ENCODE measurements at regions not wholly inside any gene's neighbourhood (a gene's known extent, or its start where the extent isn't known, plus 50 kb on each side); places are given as distances from the start of the nearest gene placed in this dataset.

- DNase-seq = no peak
Observed at GRCh38 chr2:195493416-195493815, 163.6 kb upstream of the SLC39A10 start.

DNA sequence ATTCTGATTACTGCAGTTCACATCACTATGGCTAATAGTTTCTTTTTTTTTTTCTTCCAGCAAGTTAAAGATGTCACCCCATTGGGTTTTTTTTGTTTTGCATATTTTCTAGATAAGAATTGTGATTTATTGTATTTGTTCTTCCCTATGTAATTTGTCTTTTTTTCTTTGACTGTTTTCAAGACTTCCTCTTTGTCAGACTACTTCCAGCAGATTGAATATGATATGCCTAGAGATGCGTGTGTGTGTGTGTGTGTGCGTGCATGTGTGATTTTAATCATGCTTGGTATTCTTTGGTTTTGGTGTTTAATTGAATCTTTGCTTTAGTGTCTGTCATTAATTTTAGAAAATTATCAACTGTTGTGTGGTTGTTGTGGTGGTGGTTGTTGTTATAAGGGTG, 166.7 kb upstream of the SLC39A10 start:
- no peak for DNase-seq

GRCh38 chr2:195489101-195489500, 167.9 kb upstream of the SLC39A10 start:
- no peak for DNase-seq

- no peak for DNase-seq
Observed at GRCh38 chr2:195488567-195488966, 168.5 kb upstream of the SLC39A10 start.

GRCh38 chr2:195486987-195487644, 169.9 kb upstream of the SLC39A10 start:
- no peak for DNase-seq

DNA sequence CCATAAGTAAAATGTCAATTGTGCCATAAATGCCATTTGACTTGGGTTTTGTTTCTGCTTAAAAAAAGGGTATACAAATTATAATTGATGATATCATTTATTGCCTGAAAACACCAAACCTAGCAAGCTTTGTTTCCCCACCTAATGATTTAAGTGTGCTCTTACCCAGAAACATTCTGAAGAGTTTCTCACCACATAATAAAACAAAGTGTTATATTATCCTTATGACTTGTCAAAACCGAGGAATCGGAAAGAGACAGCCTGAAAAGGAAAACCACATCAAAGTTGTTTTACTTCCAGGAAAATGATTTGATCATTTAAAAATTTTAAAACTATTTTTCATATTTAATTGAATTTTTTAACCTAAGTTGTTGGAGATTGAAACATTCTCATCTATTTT, 170.5 kb upstream of the SLC39A10 start:
- DNase-seq = no peak

DNA sequence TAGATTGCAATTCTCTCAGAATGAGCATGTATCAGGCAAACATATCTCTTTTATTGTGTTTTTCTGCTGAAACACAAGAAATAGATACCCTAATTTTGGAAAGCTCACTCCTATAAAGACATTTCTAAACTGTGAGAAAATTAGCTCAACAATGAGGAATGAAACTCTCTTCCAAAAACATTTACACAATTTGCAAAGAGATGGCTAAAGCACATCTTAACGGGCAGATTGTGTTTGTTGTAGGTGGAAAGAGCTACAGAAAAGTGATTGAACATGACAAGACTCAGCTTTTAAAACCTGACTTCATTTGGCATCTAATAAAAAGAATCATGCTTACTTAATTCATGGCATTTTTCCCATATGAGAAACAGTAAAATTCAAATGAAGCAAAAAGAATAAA, 175.0 kb upstream of the SLC39A10 start:
- DNase-seq = no peak

DNA sequence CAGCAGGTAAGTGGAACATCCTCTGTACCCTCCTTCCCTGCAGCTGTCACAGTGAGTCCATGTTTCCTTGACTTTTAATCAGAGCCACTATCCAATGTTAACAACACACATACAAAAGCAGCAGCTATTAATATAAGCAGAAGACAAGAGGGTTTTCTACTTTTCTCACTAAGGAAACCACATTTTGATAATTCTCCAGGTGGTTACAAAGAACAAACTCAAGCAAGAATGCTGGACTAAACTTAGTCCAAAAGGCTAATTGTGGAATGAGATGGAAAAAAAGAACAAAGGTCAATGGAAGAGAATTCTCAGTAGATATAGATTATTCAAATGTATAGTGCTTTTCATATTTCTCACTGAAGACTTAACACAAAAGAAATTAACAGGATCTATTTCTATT, 176.9 kb upstream of the SLC39A10 start:
- DNase-seq = no peak

DNA sequence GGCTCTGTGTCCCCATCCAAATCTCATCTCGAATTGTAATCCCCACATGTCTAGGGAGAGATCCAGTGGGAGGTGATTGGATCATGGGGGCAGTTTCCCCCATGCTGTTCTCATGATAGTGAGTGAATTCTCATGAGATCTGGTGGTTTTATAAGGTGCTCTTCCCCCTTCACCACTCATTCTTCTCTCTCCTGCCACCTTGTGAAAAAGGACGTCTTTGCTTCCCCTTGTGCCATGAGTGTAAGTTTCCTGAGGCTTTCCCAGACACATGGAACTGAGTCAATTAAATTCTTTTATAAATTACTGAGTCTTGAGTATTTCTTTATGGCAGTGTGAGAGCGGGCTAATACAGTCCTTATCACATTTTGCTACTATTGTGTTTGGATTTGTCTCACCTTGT, 177.6 kb upstream of the SLC39A10 start:
- DNase-seq = no peak

- DNase-seq = no peak
Observed at GRCh38 chr2:195477996-195478382, 179.0 kb upstream of the SLC39A10 start.

- DNase-seq = no peak
Observed at GRCh38 chr2:195477248-195477995, 179.6 kb upstream of the SLC39A10 start.

DNA sequence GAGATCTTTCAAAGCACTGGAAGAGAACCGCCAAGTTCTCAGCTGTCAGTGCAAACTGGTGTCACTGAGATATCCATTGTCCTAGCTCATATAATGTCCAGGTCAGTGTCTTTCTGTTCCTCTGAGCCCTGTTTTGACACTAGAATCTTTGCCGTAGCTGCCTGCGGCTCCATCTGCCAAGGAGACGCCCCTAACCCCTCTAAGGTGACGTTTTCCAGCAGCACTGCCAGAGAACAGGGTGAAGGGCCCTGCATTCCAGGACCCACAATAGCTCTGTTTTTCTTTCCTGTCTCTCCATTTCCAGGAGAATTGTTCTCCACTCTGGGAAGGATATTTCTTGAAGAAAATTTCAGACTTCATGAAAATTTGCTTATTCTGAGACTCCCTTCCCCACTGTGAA, 181.7 kb upstream of the SLC39A10 start:
- DNase-seq = no peak

DNA sequence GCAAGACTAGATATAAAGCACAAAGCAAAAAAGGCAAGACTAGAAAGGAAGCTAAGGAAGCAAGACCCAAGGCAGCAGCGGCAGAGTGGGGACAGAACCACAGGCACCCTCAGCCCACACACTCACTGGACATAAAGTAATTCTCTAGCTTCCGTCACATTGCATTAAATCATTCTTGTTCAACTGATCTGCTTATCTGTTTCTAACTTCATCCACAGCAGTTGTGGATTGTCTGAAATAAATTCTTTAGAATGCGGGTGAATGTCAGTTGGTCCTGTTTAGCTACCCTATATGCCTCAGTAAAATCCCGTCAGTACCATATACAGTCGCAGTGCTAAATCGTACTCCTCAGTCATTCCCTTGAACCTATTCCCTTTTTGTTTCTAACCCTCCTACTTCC, 183.2 kb upstream of the SLC39A10 start:
- DNase-seq = no peak

- no peak for DNase-seq
Observed at GRCh38 chr2:195472501-195473234, 184.4 kb upstream of the SLC39A10 start.

- DNase-seq = no peak
Observed at GRCh38 chr2:195471807-195472206, 185.2 kb upstream of the SLC39A10 start.

- no peak for DNase-seq
Observed at GRCh38 chr2:195471163-195471562, 185.9 kb upstream of the SLC39A10 start.

DNA sequence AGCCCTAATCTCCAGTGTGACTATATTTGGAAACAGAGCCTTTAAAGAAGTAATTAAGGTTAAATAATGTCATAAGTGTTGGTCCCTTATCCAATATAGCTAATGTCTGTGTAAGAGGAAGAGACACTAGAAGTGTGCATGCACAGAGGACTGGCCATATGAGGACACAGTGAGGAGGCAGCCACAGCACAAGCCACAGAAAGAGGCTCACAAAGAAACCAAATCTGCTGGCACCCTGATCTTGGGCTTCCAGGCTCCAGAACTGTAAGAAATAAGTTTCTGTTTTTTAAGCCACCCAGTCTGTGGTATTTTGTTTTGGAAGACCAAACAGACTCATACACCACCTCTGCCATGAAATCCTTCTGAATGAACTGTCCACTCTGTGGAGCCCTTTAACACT, 186.4 kb upstream of the SLC39A10 start:
- no peak for DNase-seq

- no peak for DNase-seq
Observed at GRCh38 chr2:195468771-195469170, 188.3 kb upstream of the SLC39A10 start.

- no peak for DNase-seq
Observed at GRCh38 chr2:195466427-195466826, 190.6 kb upstream of the SLC39A10 start.

DNA sequence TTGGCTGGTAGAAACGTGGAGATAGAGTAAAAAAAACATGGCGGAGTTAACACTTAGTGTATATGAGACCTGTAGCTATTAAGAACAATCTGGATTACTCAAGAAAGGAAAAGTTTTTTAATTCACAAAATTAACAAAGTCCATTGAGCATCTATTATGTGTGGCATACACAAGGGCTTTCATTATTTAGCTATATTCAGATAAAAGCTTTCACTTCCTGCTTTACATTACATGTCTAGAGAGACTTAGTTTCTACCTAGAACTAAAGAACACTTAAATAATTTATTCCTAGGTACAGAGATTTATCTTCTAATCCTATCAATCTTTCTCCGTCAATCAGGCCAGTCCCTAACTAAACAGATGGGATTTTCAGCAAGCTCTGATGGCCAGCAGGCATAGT, 196.0 kb upstream of the SLC39A10 start:
- no peak for DNase-seq

- no peak for DNase-seq
Observed at GRCh38 chr2:195458936-195459335, 198.1 kb upstream of the SLC39A10 start.

DNA sequence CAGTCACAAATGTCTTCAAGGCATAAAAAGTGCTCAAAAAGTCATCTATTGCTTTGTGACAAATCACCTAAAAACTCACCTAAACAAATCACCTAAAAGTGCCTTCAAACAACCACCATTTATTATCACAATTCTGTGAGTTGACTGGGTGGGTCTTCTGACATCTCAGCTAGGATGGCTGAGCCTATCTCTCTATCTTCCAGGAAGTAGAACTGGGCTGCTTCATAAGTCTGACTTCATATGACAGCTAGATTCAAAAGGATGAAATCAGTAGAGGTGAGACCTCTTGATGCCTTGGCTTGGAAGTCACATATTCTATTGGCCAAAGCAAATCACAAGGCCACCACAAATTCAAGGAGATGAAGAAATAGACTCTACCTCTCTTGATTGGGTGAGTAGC, 199.2 kb upstream of the SLC39A10 start:
- no peak for DNase-seq

- no peak for DNase-seq
Observed at GRCh38 chr2:195456771-195457170, 200.3 kb upstream of the SLC39A10 start.

DNA sequence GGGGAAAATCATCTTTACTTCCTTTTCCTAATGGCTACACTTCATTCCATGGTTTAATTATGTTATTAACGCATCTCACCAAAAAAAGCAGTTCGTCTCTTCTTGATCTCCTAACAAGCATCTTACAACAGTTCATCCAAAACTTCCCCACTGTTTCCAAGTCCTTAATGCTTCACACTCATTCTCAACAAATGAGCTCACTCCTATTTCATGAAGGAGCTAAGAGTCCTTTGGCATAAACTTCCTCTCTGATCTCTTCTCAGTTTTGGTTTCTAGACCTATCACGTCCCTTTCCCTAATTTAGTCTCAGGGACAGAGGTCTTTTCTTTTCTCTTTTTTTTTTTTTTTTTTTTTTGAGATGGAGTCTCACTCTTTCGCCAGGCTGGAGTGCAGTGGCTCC, 205.9 kb upstream of the SLC39A10 start:
- no peak for DNase-seq
